ENCODE measurements at regions not wholly inside any gene's neighbourhood (a gene's known extent, or its start where the extent isn't known, plus 50 kb on each side); places are given as distances from the start of the nearest gene placed in this dataset.

GRCh38 chrX:34365471-34365870, 233.4 kb upstream of the FAM47A start:
- DNase-seq (ENCODE audit: low spot score) = peak; percentile 5
- Mint-ChIP-seq H3K4me3 (ENCODE audit: unreplicated experiment) (no peak overlapping the region), H3K9me3 (ENCODE audit: unreplicated experiment) (no peaks in the 10 kb centered on the region), H3K27ac (ENCODE audit: unreplicated experiment) (no peak overlapping the region), H3K4me1 (ENCODE audit: unreplicated experiment) (no peaks in the 10 kb centered on the region), H3K27me3 (ENCODE audit: unreplicated experiment) (no peaks in the 10 kb centered on the region), H3K36me3 (ENCODE audit: low read depth, unreplicated experiment) (no peaks in the 10 kb centered on the region)
- TF ChIP-seq CTCF (IDR thresholded peaks at IDR 0.05; ENCODE audit: unreplicated experiment) = no peak

DNA sequence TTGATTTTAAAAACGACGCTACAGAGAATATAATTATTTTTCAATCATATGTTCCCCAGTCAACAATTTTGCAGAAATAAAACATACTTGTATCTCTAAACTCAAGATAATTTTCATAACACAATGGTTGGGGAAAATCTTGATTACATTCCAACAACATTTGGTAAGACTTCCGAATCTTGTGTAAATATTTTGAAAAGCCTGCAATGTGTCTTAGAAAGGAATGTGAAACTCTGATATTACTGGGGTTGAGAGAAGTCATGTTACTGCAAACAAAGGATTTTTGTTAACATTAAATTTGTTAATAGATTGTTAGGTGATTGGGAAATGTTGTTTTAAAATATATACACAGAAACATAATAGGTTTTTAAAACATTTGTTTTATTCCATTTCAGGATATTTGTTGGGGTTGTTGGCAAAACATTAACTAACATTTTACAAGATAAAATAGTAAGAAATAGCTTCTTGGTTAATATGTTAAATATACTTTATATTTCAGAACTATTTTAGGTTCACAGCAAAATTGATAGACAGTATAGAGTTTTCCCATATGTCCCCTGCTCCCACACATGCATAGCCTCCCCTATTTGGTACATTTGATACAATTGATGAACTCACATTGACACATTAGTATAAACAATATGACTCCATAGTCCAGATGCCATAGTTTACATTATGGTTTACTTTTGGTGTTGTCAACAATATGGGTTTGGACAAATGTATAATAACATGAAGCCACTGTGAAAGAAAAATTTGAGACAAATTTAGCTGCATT, 218.6 kb upstream of the FAM47A start:
- DNase-seq (ENCODE audit: low spot score) = no peak
- Mint-ChIP-seq H3K9me3 (ENCODE audit: unreplicated experiment) (no peaks in the 10 kb centered on the region), H3K36me3 (ENCODE audit: low read depth, unreplicated experiment) (no peaks in the 10 kb centered on the region), H3K4me1 (ENCODE audit: unreplicated experiment) (no peaks in the 10 kb centered on the region), H3K27ac (ENCODE audit: unreplicated experiment) (no peak overlapping the region), H3K4me3 (ENCODE audit: unreplicated experiment) (no peak overlapping the region), H3K27me3 (ENCODE audit: unreplicated experiment) (no peaks in the 10 kb centered on the region)
- no peak for TF ChIP-seq CTCF (IDR thresholded peaks at IDR 0.05; ENCODE audit: unreplicated experiment)

DNA sequence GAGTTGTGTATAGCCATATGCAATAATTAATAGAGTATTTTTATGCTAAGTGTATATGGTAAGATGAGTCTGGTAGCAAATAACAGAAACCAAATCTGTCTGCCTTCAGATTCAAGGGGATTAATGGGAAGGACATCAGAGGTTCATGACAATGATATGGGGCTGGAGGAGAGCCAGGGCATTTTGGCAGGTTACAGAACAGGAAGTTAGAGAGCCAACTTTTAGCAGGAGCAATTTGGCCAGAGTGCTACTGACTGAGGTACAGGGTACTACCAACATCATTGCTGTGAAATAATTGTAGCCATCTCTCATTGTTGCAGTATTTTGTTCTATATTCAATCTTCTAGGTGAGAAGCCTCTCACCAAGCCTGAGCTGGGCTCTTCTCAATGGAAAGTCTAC, 210.9 kb upstream of the FAM47A start:
- no peak for TF ChIP-seq CTCF (IDR thresholded peaks at IDR 0.05; ENCODE audit: unreplicated experiment)
- Mint-ChIP-seq H3K4me3 (ENCODE audit: unreplicated experiment) (no peak overlapping the region), H3K27me3 (ENCODE audit: unreplicated experiment) (no peaks in the 10 kb centered on the region), H3K9me3 (ENCODE audit: unreplicated experiment) (no peaks in the 10 kb centered on the region), H3K4me1 (ENCODE audit: unreplicated experiment) (no peaks in the 10 kb centered on the region), H3K27ac (ENCODE audit: unreplicated experiment) (no peak overlapping the region), H3K36me3 (ENCODE audit: low read depth, unreplicated experiment) (no peaks in the 10 kb centered on the region)
- no peak for DNase-seq (ENCODE audit: low spot score)

- Mint-ChIP-seq H3K27me3 (ENCODE audit: unreplicated experiment) (no peaks in the 10 kb centered on the region), H3K27ac (ENCODE audit: unreplicated experiment) (no peak overlapping the region), H3K36me3 (ENCODE audit: low read depth, unreplicated experiment) (no peaks in the 10 kb centered on the region), H3K9me3 (ENCODE audit: unreplicated experiment) (no peaks in the 10 kb centered on the region), H3K4me3 (ENCODE audit: unreplicated experiment) (no peak overlapping the region), H3K4me1 (ENCODE audit: unreplicated experiment) (no peaks in the 10 kb centered on the region)
- TF ChIP-seq CTCF (IDR thresholded peaks at IDR 0.05; ENCODE audit: unreplicated experiment) = no peak
- DNase-seq (ENCODE audit: low spot score) = no peak
Observed at GRCh38 chrX:34341814-34342213, 209.7 kb upstream of the FAM47A start.

DNA sequence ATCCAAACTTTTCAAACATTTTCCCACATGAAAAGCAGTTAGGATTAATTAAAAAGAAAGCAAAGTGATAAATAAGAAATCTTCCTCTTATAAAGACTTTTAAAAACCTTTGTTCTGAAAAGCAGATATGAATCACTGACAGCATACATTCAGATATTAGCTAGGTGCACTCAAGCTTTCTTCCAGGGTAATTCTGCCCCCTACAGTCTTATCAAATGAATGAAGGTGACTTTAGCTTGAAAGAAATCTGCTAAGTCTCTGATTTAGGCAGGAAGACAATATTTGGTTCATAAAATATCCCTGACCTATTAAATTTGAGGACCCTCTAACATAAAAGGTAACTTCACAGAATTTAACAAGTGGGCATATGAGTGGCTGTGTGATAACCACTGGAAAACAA, 209.1 kb upstream of the FAM47A start:
- DNase-seq (ENCODE audit: low spot score) = no peak
- no peaks in the 10 kb centered on the region for H3K27me3 Mint-ChIP-seq (ENCODE audit: unreplicated experiment)
- no peak overlapping the region for H3K27ac Mint-ChIP-seq (ENCODE audit: unreplicated experiment)
- H3K4me3 Mint-ChIP-seq (ENCODE audit: unreplicated experiment) = no peak overlapping the region
- H3K36me3 Mint-ChIP-seq (ENCODE audit: low read depth, unreplicated experiment) = no peaks in the 10 kb centered on the region
- H3K9me3 Mint-ChIP-seq (ENCODE audit: unreplicated experiment) = no peaks in the 10 kb centered on the region
- TF ChIP-seq CTCF (IDR thresholded peaks at IDR 0.05; ENCODE audit: unreplicated experiment) = no peak
- H3K4me1 Mint-ChIP-seq (ENCODE audit: unreplicated experiment) = no peaks in the 10 kb centered on the region

Data from endothelial cell (in vitro differentiated cells).